Lower leg skin (tissue), 3 donors: ENCODE measurements at regions not wholly inside any gene's neighbourhood (a gene's known extent, or its start where the extent isn't known, plus 50 kb on each side); places are given as distances from the start of the nearest gene placed in this dataset.

Source experiments
- POLR2A ChIP-seq, 2 donors: fragments of 450-650 bp; IDR thresholded peaks; one replicate each; pipeline ENCODE4 v1.6.1; 2016 to 2017; ENCODE audit warnings: antibody characterized with exemption in 2 of 2, mild to moderate bottlenecking in 1 of 2, moderate library complexity in 1 of 2
- TF ChIP-seq, protein P1 (sequence below), 3 donors: fragments of 450-650 bp; IDR thresholded peaks; one replicate each; pipeline ENCODE4 v1.5.1; 2016; ENCODE audit warnings: antibody characterized with exemption in 3 of 3, mild to moderate bottlenecking in 3 of 3, moderate library complexity in 2 of 3

DNA sequence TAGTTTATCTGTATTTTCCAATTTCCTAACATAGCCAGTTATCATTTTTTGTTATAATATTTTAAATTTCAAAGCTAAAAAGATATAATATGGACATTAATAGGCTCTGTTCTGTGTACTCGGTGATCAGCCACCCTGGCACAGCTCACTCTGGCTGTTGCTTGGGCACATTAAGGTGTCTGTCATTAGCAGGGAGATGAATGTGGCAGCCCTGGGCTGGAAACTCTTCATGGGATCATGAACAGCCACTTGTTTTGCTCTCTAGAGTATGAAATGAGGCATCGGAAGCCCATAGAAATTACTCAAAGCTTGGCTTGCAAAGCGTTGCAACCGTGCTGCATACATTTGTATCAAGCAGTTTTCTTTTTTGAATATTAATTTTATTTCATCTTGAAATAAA, 233.2 kb downstream of the DACT1 start:
- TF ChIP-seq, protein P1, sequence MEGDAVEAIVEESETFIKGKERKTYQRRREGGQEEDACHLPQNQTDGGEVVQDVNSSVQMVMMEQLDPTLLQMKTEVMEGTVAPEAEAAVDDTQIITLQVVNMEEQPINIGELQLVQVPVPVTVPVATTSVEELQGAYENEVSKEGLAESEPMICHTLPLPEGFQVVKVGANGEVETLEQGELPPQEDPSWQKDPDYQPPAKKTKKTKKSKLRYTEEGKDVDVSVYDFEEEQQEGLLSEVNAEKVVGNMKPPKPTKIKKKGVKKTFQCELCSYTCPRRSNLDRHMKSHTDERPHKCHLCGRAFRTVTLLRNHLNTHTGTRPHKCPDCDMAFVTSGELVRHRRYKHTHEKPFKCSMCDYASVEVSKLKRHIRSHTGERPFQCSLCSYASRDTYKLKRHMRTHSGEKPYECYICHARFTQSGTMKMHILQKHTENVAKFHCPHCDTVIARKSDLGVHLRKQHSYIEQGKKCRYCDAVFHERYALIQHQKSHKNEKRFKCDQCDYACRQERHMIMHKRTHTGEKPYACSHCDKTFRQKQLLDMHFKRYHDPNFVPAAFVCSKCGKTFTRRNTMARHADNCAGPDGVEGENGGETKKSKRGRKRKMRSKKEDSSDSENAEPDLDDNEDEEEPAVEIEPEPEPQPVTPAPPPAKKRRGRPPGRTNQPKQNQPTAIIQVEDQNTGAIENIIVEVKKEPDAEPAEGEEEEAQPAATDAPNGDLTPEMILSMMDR (IDR thresholded peaks at IDR 0.05), result no peak
- TF ChIP-seq POLR2A (IDR thresholded peaks at IDR 0.05), result no peak
